Liver (tissue), 7 donors: ENCODE measurements at regions not wholly inside any gene's neighbourhood (a gene's known extent, or its start where the extent isn't known, plus 50 kb on each side); places are given as distances from the start of the nearest gene placed in this dataset.

Experiments
- DNase-seq: peaks from one replicate; pipeline ENCODE4 v3.0.0-alpha.2; 2017; ENCODE audit warnings: low spot score
- H3K27ac ChIP-seq, 2 donors: one replicate each; pipeline ENCODE4 v1.7.0; 2013; ENCODE audit warnings: inconsistent platforms in 2 of 2, low read length in 2 of 2, control low read depth in 1 of 2, low read depth in 1 of 2, mild to moderate bottlenecking in 1 of 2
- H3K27me3 ChIP-seq, 4 donors: one replicate each; pipeline versions ENCODE4 v1.6.1 to v1.7.0; 2013; ENCODE audit warnings: low read length in 3 of 4, inconsistent platforms in 1 of 4, mild to moderate bottlenecking in 1 of 4, moderate library complexity in 1 of 4; ENCODE audit not compliant: control insufficient read depth in 4 of 4, insufficient read depth in 4 of 4
- H3K36me3 ChIP-seq, 4 donors: one replicate each; pipeline versions ENCODE4 v1.6.1 to v1.7.0; 2013; ENCODE audit warnings: low read length in 3 of 4, mild to moderate bottlenecking in 3 of 4, low read depth in 1 of 4, moderate library complexity in 1 of 4; ENCODE audit not compliant: control insufficient read depth in 4 of 4, insufficient read depth in 3 of 4
- H3K4me1 ChIP-seq, 4 donors: one replicate each; pipeline versions ENCODE4 v1.6.1 to v1.7.0; 2013; ENCODE audit warnings: low read length in 3 of 4, mild to moderate bottlenecking in 3 of 4, moderate library complexity in 1 of 4; ENCODE audit not compliant: control insufficient read depth in 4 of 4, insufficient read depth in 4 of 4
- H3K4me3 ChIP-seq, 3 donors: one replicate each; pipeline versions ENCODE4 v1.6.1 to v1.7.0; 2013; ENCODE audit warnings: low read length in 3 of 3, control low read depth in 1 of 3, low read depth in 1 of 3, mild to moderate bottlenecking in 1 of 3
- H3K9ac ChIP-seq, 2 donors: one replicate each; pipeline ENCODE4 v1.7.0; 2013; ENCODE audit warnings: low read length in 2 of 2, mild to moderate bottlenecking in 2 of 2, moderate library complexity in 2 of 2, control low read depth in 1 of 2, low read depth in 1 of 2
- H3K9me3 ChIP-seq, 4 donors: one replicate each; pipeline versions ENCODE4 v1.6.1 to v1.7.0; 2013; ENCODE audit warnings: low read length in 3 of 4; ENCODE audit not compliant: control insufficient read depth in 4 of 4
- ATF3 ChIP-seq: IDR thresholded peaks from 2 replicates; pipeline ENCODE4 v1.6.1; 2016; ENCODE audit warnings: antibody characterized with exemption
- EGR1 ChIP-seq, 2 donors: IDR thresholded peaks; 2 replicates each; pipeline ENCODE4 v1.6.1; 2016 to 2018; ENCODE audit warnings: antibody characterized with exemption in 2 of 2, low read depth in 2 of 2
- FOXA1 ChIP-seq: IDR thresholded peaks from 2 replicates; pipeline ENCODE4 v1.6.1; 2016; ENCODE audit warnings: antibody characterized with exemption
- FOXA2 ChIP-seq: IDR thresholded peaks from 2 replicates; pipeline ENCODE4 v1.6.1; 2016; ENCODE audit warnings: antibody characterized with exemption
- HNF4A ChIP-seq, 2 donors: conservative IDR thresholded peaks; 2 replicates each; pipeline ENCODE4 v1.6.1; 2016; ENCODE audit warnings: antibody characterized with exemption in 2 of 2, mild to moderate bottlenecking in 2 of 2
- JUND ChIP-seq, 2 donors: IDR thresholded peaks; 2 replicates each; pipeline ENCODE4 v1.6.1; 2016; ENCODE audit warnings: antibody characterized with exemption in 2 of 2
- MAX ChIP-seq: IDR thresholded peaks from 2 replicates; pipeline ENCODE4 v1.6.1; 2016; ENCODE audit warnings: antibody characterized with exemption
- NR2F2 ChIP-seq: IDR thresholded peaks from 2 replicates; pipeline ENCODE4 v1.6.1; 2016; ENCODE audit warnings: antibody characterized with exemption
- RAD21 ChIP-seq, 2 donors: IDR thresholded peaks; 2 replicates each; pipeline ENCODE4 v1.6.1; 2016; ENCODE audit warnings: antibody characterized with exemption in 2 of 2, mild to moderate bottlenecking in 2 of 2
- REST ChIP-seq: IDR thresholded peaks from 2 replicates; pipeline ENCODE4 v1.6.1; 2016; ENCODE audit warnings: antibody characterized with exemption, mild to moderate bottlenecking
- RXRA ChIP-seq, 2 donors: IDR thresholded peaks; 2 replicates each; pipeline ENCODE4 v1.6.1; 2017 to 2018; ENCODE audit warnings: antibody characterized with exemption in 2 of 2, mild to moderate bottlenecking in 1 of 2
- SP1 ChIP-seq: IDR thresholded peaks from 2 replicates; pipeline ENCODE4 v1.6.1; 2018; ENCODE audit warnings: antibody characterized with exemption, mild to moderate bottlenecking
- TAF1 ChIP-seq: conservative IDR thresholded peaks from 2 replicates; pipeline ENCODE4 v1.6.1; 2016; ENCODE audit warnings: antibody characterized with exemption, mild to moderate bottlenecking
- ZBTB33 ChIP-seq: IDR thresholded peaks from 2 replicates; pipeline ENCODE4 v1.6.1; 2016; ENCODE audit warnings: antibody characterized with exemption
- WGBS: extraction: QIAGEN DNeasy Blood & Tissue Kit; methylation state at CpG from one replicate; pipeline ENCODE4 v1.1.7; 2013; 5-methylcytosine and 5-hydroxymethylcytosine counted together
- donor health status: healthy.
- donor health status: healthy.
- donor health status: healthy.
- donor health status: healthy.

DNA sequence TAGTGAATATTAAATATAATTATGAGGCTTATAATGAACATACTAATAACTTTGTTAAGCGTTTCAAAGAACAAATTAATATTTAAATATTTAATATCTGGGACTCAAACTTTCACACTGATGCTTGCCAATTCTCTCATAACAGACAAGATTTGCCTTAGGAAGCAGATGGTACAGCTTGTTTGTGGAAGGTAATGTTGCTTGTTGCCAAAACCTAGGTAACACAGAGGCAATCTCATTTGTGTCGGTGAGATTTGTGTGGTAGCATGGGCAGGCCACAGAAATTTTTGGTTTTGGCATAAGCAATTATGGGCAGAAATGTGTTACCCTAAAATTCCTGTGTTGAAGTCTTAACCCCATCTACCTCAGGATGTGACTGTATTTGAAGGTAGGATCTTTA lies 114.9 kb upstream of the AFF2 start (continued):
- TF ChIP-seq REST (no peak), RAD21 (IDR thresholded peaks at IDR 0.05) (no peak), HNF4A (conservative IDR thresholded peaks at IDR 0.05) (no peak), FOXA1 (no peak)

GRCh38 chrX:148389629-148390028 lies 110.8 kb upstream of the AFF2 start:
- peaks cover 0 to 3% (median 0%) of the 10 kb centered on the region in 4 donors for H3K9me3 ChIP-seq
- 77% methylated on average over 2 of the region's 2 CpGs for WGBS
- no peak overlapping the region for H3K4me3 ChIP-seq
- no peak overlapping the region for H3K27ac ChIP-seq
- H3K36me3 ChIP-seq, result no peaks in the 10 kb centered on the region
- H3K27me3 ChIP-seq, result no peaks in the 10 kb centered on the region
- H3K4me1 ChIP-seq, result no peaks in the 10 kb centered on the region
- no peak for TF ChIP-seq NR2F2
- no peak for TF ChIP-seq EGR1 (IDR thresholded peaks at IDR 0.05; ENCODE audit: low read depth in 2 of 2)
- no peak for TF ChIP-seq FOXA1
- TF ChIP-seq FOXA2, result no peak
- no peak for TF ChIP-seq JUND (IDR thresholded peaks at IDR 0.05)
- DNase-seq, result no peak
- H3K9ac ChIP-seq, result no peak overlapping the region

- WGBS, result 63% methylated on average over 3 of the region's 3 CpGs
- no peak for DNase-seq
- no peaks in the 10 kb centered on the region for H3K4me1 ChIP-seq
- H3K27me3 ChIP-seq, result no peaks in the 10 kb centered on the region
- no peak overlapping the region for H3K27ac ChIP-seq
- no peak for TF ChIP-seq MAX
- TF ChIP-seq ZBTB33, result no peak
- TF ChIP-seq HNF4A (conservative IDR thresholded peaks at IDR 0.05), result no peak
- no peak for TF ChIP-seq FOXA1
- no peak for TF ChIP-seq FOXA2
- TF ChIP-seq EGR1 (IDR thresholded peaks at IDR 0.05; ENCODE audit: low read depth in 2 of 2), result no peak
- no peak for TF ChIP-seq ATF3
- TF ChIP-seq JUND (IDR thresholded peaks at IDR 0.05), result no peak
- TF ChIP-seq SP1, result no peak
- TF ChIP-seq NR2F2, result no peak
- no peak for TF ChIP-seq RXRA (IDR thresholded peaks at IDR 0.05)
- no peak for TF ChIP-seq TAF1
- H3K36me3 ChIP-seq, result no peaks in the 10 kb centered on the region
- H3K9me3 ChIP-seq, result no peaks in the 10 kb centered on the region
- no peak overlapping the region for H3K9ac ChIP-seq
- no peak overlapping the region for H3K4me3 ChIP-seq
These were observed 88.4 kb upstream of the AFF2 start for GRCh38 chrX:148412006-148412405.
